Osteocyte (in vitro differentiated cells): ENCODE measurements at regions not wholly inside any gene's neighbourhood (a gene's known extent, or its start where the extent isn't known, plus 50 kb on each side); places are given as distances from the start of the nearest gene placed in this dataset.

ENCODE experiments used
- DNase-seq: peaks from one replicate; pipeline ENCODE4 v3.0.0; 2021; ENCODE audit warnings: mixed read lengths; ENCODE audit not compliant: unreplicated experiment; ENCODE audit errors: extremely low spot score
- H3K27ac Mint-ChIP-seq: one replicate; pipeline ENCODE4 v1.8.0; 2021; ENCODE audit warnings: mild to moderate bottlenecking, mixed read lengths; ENCODE audit not compliant: unreplicated experiment
- H3K27me3 Mint-ChIP-seq: one replicate; pipeline ENCODE4 v1.8.0; 2021; ENCODE audit warnings: mixed read lengths; ENCODE audit not compliant: unreplicated experiment
- H3K36me3 Mint-ChIP-seq: one replicate; pipeline ENCODE4 v1.8.0; 2021; ENCODE audit warnings: mixed read lengths; ENCODE audit not compliant: unreplicated experiment
- H3K4me1 Mint-ChIP-seq: one replicate; pipeline ENCODE4 v1.8.0; 2021; ENCODE audit warnings: mixed read lengths; ENCODE audit not compliant: unreplicated experiment
- H3K4me3 Mint-ChIP-seq: one replicate; pipeline ENCODE4 v1.8.0; 2021; ENCODE audit warnings: mild to moderate bottlenecking, moderate library complexity, mixed read lengths; ENCODE audit not compliant: unreplicated experiment
- H3K9me3 Mint-ChIP-seq: one replicate; pipeline ENCODE4 v1.8.0; 2021; ENCODE audit warnings: mixed read lengths; ENCODE audit not compliant: unreplicated experiment
- CTCF ChIP-seq: fragments of 200-600 bp; sonication (generic); IDR thresholded peaks from 2 replicates; pipeline ENCODE4 v1.5.0; 2021; ENCODE audit warnings: antibody characterized with exemption, mild to moderate bottlenecking, moderate library complexity

GRCh38 chr2:118177318-118177717, 89.0 kb downstream of the INSIG2 start:
- DNase-seq = no peak
- no peaks in the 10 kb centered on the region for H3K4me1 Mint-ChIP-seq
- H3K9me3 Mint-ChIP-seq = no peaks in the 10 kb centered on the region
- TF ChIP-seq CTCF = no peak
- H3K4me3 Mint-ChIP-seq = no peak overlapping the region
- H3K27me3 Mint-ChIP-seq = peaks cover 20% of the 10 kb centered on the region
- H3K36me3 Mint-ChIP-seq = no peaks in the 10 kb centered on the region
- H3K27ac Mint-ChIP-seq = no peak overlapping the region

- Mint-ChIP-seq H3K36me3 (no peaks in the 10 kb centered on the region), H3K4me1 (no peaks in the 10 kb centered on the region), H3K27me3 (peaks cover 20% of the 10 kb centered on the region), H3K27ac (no peak overlapping the region), H3K4me3 (no peak overlapping the region), H3K9me3 (no peaks in the 10 kb centered on the region)
- TF ChIP-seq CTCF = no peak
- no peak for DNase-seq
Observed at GRCh38 chr2:118176601-118177000, 88.3 kb downstream of the INSIG2 start.

GRCh38 chr2:118171546-118171945, 83.3 kb downstream of the INSIG2 start:
- TF ChIP-seq CTCF = no peak
- H3K4me1 Mint-ChIP-seq = no peaks in the 10 kb centered on the region
- H3K27me3 Mint-ChIP-seq = peaks cover 10% of the 10 kb centered on the region
- no peak for DNase-seq
- no peak overlapping the region for H3K4me3 Mint-ChIP-seq
- no peak overlapping the region for H3K27ac Mint-ChIP-seq
- H3K36me3 Mint-ChIP-seq = no peaks in the 10 kb centered on the region
- no peaks in the 10 kb centered on the region for H3K9me3 Mint-ChIP-seq

- no peak for DNase-seq
- Mint-ChIP-seq H3K4me3 (no peak overlapping the region), H3K27me3 (peaks cover 4% of the 10 kb centered on the region), H3K4me1 (no peaks in the 10 kb centered on the region), H3K36me3 (no peaks in the 10 kb centered on the region), H3K9me3 (no peaks in the 10 kb centered on the region), H3K27ac (no peak overlapping the region)
- TF ChIP-seq CTCF = no peak
Observed at GRCh38 chr2:118169359-118170005, 81.2 kb downstream of the INSIG2 start.

GRCh38 chr2:118168615-118169014, 80.3 kb downstream of the INSIG2 start:
- H3K27ac Mint-ChIP-seq = no peak overlapping the region
- no peaks in the 10 kb centered on the region for H3K9me3 Mint-ChIP-seq
- H3K4me3 Mint-ChIP-seq = no peak overlapping the region
- no peak for TF ChIP-seq CTCF
- no peak for DNase-seq
- peaks cover 4% of the 10 kb centered on the region for H3K27me3 Mint-ChIP-seq
- H3K36me3 Mint-ChIP-seq = no peaks in the 10 kb centered on the region
- H3K4me1 Mint-ChIP-seq = no peaks in the 10 kb centered on the region
